Cardiac fibroblast (primary cell): ENCODE measurements at regions not wholly inside any gene's neighbourhood (a gene's known extent, or its start where the extent isn't known, plus 50 kb on each side); places are given as distances from the start of the nearest gene placed in this dataset.

Experiments
- DNase-seq, 2 donors: peaks; one replicate each; pipeline versions ENCODE4 v3.0.0 to v3.0.0-alpha.2; 2010; ENCODE audit warnings: low read depth in 2 of 2
- H3K4me3 ChIP-seq, 2 donors: replicated peaks in 1 of 2; 1 replicate in 1 of 2; 2 replicates in 1 of 2; pipeline ENCODE4 v1.5.1; 2011; ENCODE audit warnings: low read depth in 2 of 2, low read length in 2 of 2, mild to moderate bottlenecking in 2 of 2, moderate library complexity in 1 of 2
- CTCF ChIP-seq: IDR thresholded peaks from one replicate; pipeline ENCODE4 v1.5.1; 2011; ENCODE audit warnings: low read depth, mild to moderate bottlenecking, low read length, inconsistent platforms

GRCh38 chr5:62698756-62699155 lies 120.1 kb downstream of the LRRC70 start:
- H3K4me3 ChIP-seq = no peak overlapping the region
- no peak for TF ChIP-seq CTCF
- DNase-seq = no peak

- no peak for DNase-seq
- no peak for TF ChIP-seq CTCF
- H3K4me3 ChIP-seq = no peak overlapping the region
Measured at GRCh38 chr5:62695274-62695673, 116.7 kb downstream of the LRRC70 start.

GRCh38 chr5:62692946-62693713 lies 114.5 kb downstream of the LRRC70 start:
- H3K4me3 ChIP-seq = no peak overlapping the region
- DNase-seq = no peak
- no peak for TF ChIP-seq CTCF

- no peak overlapping the region for H3K4me3 ChIP-seq
- TF ChIP-seq CTCF = no peak
- DNase-seq = no peak
Measured at GRCh38 chr5:62691946-62692345, 113.3 kb downstream of the LRRC70 start.

- TF ChIP-seq CTCF = no peak
- H3K4me3 ChIP-seq = no peak overlapping the region
- no peak for DNase-seq
Measured at GRCh38 chr5:62690421-62690820, 111.8 kb downstream of the LRRC70 start.

GRCh38 chr5:62689599-62690368 lies 111.2 kb downstream of the LRRC70 start:
- peak in 1 of 2 donors; percentile 5 for DNase-seq
- TF ChIP-seq CTCF = no peak
- no peak overlapping the region for H3K4me3 ChIP-seq
